ENCODE measurements at regions not wholly inside any gene's neighbourhood (a gene's known extent, or its start where the extent isn't known, plus 50 kb on each side); places are given as distances from the start of the nearest gene placed in this dataset.

DNA sequence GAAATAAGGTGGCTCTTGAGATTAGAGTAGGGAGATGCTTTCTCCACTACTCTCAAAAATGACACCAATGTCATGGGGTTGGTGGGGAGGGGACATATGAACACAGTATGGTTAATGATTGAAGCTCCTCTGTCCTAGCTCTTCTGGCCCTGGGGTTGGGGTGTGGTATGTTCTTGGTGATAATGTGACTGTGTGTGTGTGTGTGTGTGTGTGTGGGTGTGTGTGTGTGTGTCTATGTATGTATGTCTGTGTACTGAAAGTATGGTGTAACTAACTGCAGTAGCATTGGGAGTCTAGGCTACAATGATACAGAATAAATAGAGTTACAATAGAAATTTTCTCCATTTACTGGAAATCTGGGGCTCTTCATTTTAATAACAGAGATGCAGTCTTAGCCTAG, 121.0 kb upstream of the CD180 start:
- DNase-seq, result no peak
- no peak overlapping the region for H3K27ac Mint-ChIP-seq
- H3K9me3 Mint-ChIP-seq, result peaks cover 0 to 3% (median 0%) of the 10 kb centered on the region in 11 donors
- H3K4me3 Mint-ChIP-seq, result no peak overlapping the region
- Histone ChIP-seq H3K4me1 (ENCODE audit: control insufficient read depth in 2 of 2, insufficient read depth in 2 of 2, low read length in 2 of 2) (no peaks in the 10 kb centered on the region), H3K36me3 (ENCODE audit: control insufficient read depth in 2 of 3, insufficient read depth in 3 of 3, low read length in 3 of 3) (no peaks in the 10 kb centered on the region), H3K4me3 (ENCODE audit: low read length) (no peak overlapping the region), H3K9me3 (ENCODE audit: control insufficient read depth in 2 of 3, low read length in 3 of 3) (no peaks in the 10 kb centered on the region), H3K27me3 (ENCODE audit: control insufficient read depth in 2 of 2, insufficient read depth in 2 of 2, low read length in 2 of 2) (no peaks in the 10 kb centered on the region), H3K27ac (ENCODE audit: low read depth, low read length) (no peak overlapping the region)
- CTCF ChIA-PET, result no interaction called here
- no peak for ATAC-seq
- intact Hi-C loops (cut with micrococcal nuclease), result no loop called here
- H3K27me3 Mint-ChIP-seq, result no peaks in the 10 kb centered on the region
- POLR2A ChIA-PET, result no interaction called here
- H3K4me1 Mint-ChIP-seq, result peaks cover 0 to 5% (median 0%) of the 10 kb centered on the region in 7 donors
- H3K36me3 Mint-ChIP-seq, result peaks cover 0 to 3% (median 0%) of the 10 kb centered on the region in 5 donors

DNA sequence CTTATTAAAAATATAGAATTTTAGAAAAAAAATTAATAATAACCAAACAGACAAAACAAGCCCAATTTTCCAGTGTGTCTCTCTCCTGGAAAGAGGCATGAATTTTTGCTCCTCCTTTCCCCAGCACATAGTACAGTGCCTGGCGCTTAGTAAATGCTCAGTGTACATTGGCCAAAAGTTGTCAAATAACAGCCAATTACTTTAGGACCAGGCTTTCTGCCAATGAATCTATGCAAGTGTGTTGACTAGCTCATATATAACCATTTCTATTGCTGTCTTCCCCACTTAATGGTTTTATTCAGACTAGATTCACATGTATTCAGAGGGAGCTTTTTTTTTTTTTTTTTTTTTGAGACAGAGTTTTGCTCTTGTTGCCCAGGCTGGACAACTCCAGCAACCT, 120.1 kb upstream of the CD180 start:
- intact Hi-C loops (cut with micrococcal nuclease), result no loop called here
- Histone ChIP-seq H3K27ac (ENCODE audit: low read depth, low read length) (no peak overlapping the region), H3K36me3 (ENCODE audit: control insufficient read depth in 2 of 3, insufficient read depth in 3 of 3, low read length in 3 of 3) (no peaks in the 10 kb centered on the region), H3K9me3 (ENCODE audit: control insufficient read depth in 2 of 3, low read length in 3 of 3) (no peaks in the 10 kb centered on the region), H3K4me1 (ENCODE audit: control insufficient read depth in 2 of 2, insufficient read depth in 2 of 2, low read length in 2 of 2) (no peaks in the 10 kb centered on the region), H3K27me3 (ENCODE audit: control insufficient read depth in 2 of 2, insufficient read depth in 2 of 2, low read length in 2 of 2) (no peaks in the 10 kb centered on the region), H3K4me3 (ENCODE audit: low read length) (no peak overlapping the region)
- DNase-seq (no peak), ATAC-seq (no peak)
- peaks cover 0 to 3% (median 0%) of the 10 kb centered on the region in 5 donors for H3K36me3 Mint-ChIP-seq
- ChIA-PET CTCF (interaction anchor here (0.5 kb wide), 1 partner anchor 479 kb away, joined by 3 read pairs; no protein-coding TSS in a partner anchor), POLR2A (no interaction called here)
- peaks cover 0 to 3% (median 0%) of the 10 kb centered on the region in 11 donors for H3K9me3 Mint-ChIP-seq
- H3K4me1 Mint-ChIP-seq, result peaks cover 0 to 5% (median 0%) of the 10 kb centered on the region in 7 donors
- no peaks in the 10 kb centered on the region for H3K27me3 Mint-ChIP-seq
- no peak overlapping the region for H3K27ac Mint-ChIP-seq
- no peak overlapping the region for H3K4me3 Mint-ChIP-seq

DNA sequence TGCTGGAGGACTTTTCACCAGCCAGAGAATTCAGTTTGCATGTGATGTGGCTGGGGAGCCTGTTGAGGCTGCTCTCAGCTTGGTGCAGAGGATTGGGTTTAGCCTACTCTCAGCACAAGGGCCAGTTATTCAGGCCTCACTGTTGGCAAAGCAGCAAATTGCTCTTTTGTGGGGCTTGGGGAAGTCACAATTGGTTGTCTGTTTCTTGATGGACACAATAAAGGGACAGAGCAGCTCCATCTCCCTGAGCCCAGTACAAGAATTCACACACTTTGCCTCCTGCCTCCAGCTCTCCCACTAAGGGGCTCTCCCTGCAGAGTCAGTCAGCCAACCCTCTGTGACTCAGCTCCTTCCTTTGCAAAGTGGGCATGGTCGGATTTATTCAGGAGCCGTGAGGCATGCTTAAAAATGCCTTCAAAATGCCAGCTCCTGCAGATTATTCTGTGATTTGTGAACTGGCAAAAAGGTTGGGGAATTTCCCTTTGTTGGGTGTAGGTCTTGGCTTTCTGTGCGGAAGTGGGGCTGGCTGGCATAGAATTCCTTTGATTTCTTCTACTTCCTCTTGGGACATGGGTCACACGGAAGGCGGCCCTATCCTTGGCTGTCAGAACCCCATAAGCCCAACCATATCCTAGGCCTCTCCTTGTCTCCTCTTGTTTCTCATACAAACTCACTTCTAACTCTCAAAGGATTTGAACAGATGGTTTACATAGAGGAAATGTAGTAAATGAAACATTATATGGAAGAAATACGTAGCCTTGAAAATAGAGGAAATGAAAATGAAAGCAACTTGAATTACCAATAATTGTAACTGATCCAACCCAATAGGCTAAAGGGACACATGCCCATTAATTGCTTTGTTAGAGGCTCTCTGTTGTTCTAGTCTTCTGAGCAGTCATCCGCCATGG, 118.7 kb upstream of the CD180 start:
- peaks cover 0 to 2% (median 0%) of the 10 kb centered on the region in 11 donors for H3K9me3 Mint-ChIP-seq
- no peak overlapping the region for H3K4me3 ChIP-seq (ENCODE audit: low read length)
- H3K27ac ChIP-seq (ENCODE audit: low read depth, low read length), result no peak overlapping the region
- peaks cover 0 to 5% (median 0%) of the 10 kb centered on the region in 7 donors for H3K4me1 Mint-ChIP-seq
- intact Hi-C loops (cut with micrococcal nuclease), result no loop called here
- ChIA-PET CTCF (interaction anchor here (0.6 to 1.1 kb wide), 2 partner anchors 10 to 893 kb away, joined by 3 read pairs; no protein-coding TSS in a partner anchor), POLR2A (no interaction called here)
- ATAC-seq, result no peak
- peaks cover 0 to 3% (median 0%) of the 10 kb centered on the region in 5 donors for H3K36me3 Mint-ChIP-seq
- H3K27ac Mint-ChIP-seq, result no peak overlapping the region
- no peaks in the 10 kb centered on the region for H3K9me3 ChIP-seq (ENCODE audit: control insufficient read depth in 2 of 3, low read length in 3 of 3)
- DNase-seq, result no peak
- H3K36me3 ChIP-seq (ENCODE audit: control insufficient read depth in 2 of 3, insufficient read depth in 3 of 3, low read length in 3 of 3), result no peaks in the 10 kb centered on the region
- H3K4me3 Mint-ChIP-seq, result no peak overlapping the region
- no peaks in the 10 kb centered on the region for H3K27me3 ChIP-seq (ENCODE audit: control insufficient read depth in 2 of 2, insufficient read depth in 2 of 2, low read length in 2 of 2)
- no peaks in the 10 kb centered on the region for H3K4me1 ChIP-seq (ENCODE audit: control insufficient read depth in 2 of 2, insufficient read depth in 2 of 2, low read length in 2 of 2)
- no peaks in the 10 kb centered on the region for H3K27me3 Mint-ChIP-seq

DNA sequence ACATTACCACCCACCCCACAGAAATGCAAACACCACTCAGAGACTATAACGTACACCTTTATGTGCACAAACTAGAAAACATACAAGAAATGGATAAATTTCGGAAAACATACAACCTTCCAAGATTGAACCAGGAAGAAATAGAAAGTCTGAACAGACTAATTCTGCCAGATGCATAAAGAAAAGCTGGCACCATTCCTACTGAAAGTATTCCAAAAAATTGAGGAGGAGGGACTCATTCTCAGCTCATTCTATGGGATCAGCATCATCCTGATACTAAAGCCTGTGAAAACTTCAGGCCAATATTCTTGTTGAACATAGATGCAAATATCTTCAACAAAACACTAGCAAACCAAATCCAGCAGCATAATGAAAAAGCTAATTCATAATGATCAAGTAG, 115.1 kb upstream of the CD180 start:
- no peaks in the 10 kb centered on the region for H3K27me3 Mint-ChIP-seq
- intact Hi-C loops (cut with micrococcal nuclease), result no loop called here
- CTCF ChIA-PET, result no interaction called here
- ATAC-seq (no peak), DNase-seq (no peak)
- POLR2A ChIA-PET, result no interaction called here
- Histone ChIP-seq H3K4me1 (ENCODE audit: control insufficient read depth in 2 of 2, insufficient read depth in 2 of 2, low read length in 2 of 2) (no peaks in the 10 kb centered on the region), H3K36me3 (ENCODE audit: control insufficient read depth in 2 of 3, insufficient read depth in 3 of 3, low read length in 3 of 3) (no peaks in the 10 kb centered on the region), H3K27me3 (ENCODE audit: control insufficient read depth in 2 of 2, insufficient read depth in 2 of 2, low read length in 2 of 2) (no peaks in the 10 kb centered on the region), H3K27ac (ENCODE audit: low read depth, low read length) (no peak overlapping the region), H3K9me3 (ENCODE audit: control insufficient read depth in 2 of 3, low read length in 3 of 3) (no peaks in the 10 kb centered on the region), H3K4me3 (ENCODE audit: low read length) (no peak overlapping the region)
- H3K9me3 Mint-ChIP-seq, result peaks cover 0 to 5% (median 0%) of the 10 kb centered on the region in 11 donors
- H3K4me3 Mint-ChIP-seq, result no peak overlapping the region
- H3K36me3 Mint-ChIP-seq, result peaks cover 0 to 3% (median 0%) of the 10 kb centered on the region in 5 donors
- H3K4me1 Mint-ChIP-seq, result peaks cover 3 to 15% (median 13%) of the 10 kb centered on the region in 7 donors
- no peak overlapping the region for H3K27ac Mint-ChIP-seq

DNA sequence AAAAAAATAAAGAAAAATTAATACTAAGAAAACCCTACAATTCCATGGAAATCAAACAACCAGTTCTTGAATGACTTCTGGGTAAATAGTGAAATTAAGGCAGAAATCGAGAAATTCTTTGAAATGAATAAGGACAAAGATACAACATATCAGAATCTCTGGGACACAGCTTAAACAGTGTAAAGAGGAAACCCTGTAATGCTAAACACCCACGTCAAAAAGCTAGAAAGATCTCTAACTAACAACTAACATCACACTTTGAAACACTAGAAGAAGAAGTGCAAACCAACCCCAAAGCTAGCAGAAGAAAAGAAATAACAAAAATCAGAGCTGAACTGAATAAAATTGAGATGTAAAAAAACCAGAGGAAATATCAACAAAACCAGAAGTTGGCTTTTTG, 114.6 kb upstream of the CD180 start:
- H3K4me1 Mint-ChIP-seq, result peaks cover 3 to 20% (median 18%) of the 10 kb centered on the region in 7 donors
- H3K27ac ChIP-seq (ENCODE audit: low read depth, low read length), result no peak overlapping the region
- no peaks in the 10 kb centered on the region for H3K27me3 Mint-ChIP-seq
- no peak overlapping the region for H3K4me3 ChIP-seq (ENCODE audit: low read length)
- DNase-seq (no peak), ATAC-seq (no peak)
- POLR2A ChIA-PET, result no interaction called here
- intact Hi-C loops (cut with micrococcal nuclease), result no loop called here
- CTCF ChIA-PET, result no interaction called here
- H3K27ac Mint-ChIP-seq, result no peak overlapping the region
- no peaks in the 10 kb centered on the region for H3K4me1 ChIP-seq (ENCODE audit: control insufficient read depth in 2 of 2, insufficient read depth in 2 of 2, low read length in 2 of 2)
- no peaks in the 10 kb centered on the region for H3K9me3 ChIP-seq (ENCODE audit: control insufficient read depth in 2 of 3, low read length in 3 of 3)
- H3K9me3 Mint-ChIP-seq, result peaks cover 0 to 5% (median 0%) of the 10 kb centered on the region in 11 donors
- H3K4me3 Mint-ChIP-seq, result no peak overlapping the region
- no peaks in the 10 kb centered on the region for H3K36me3 ChIP-seq (ENCODE audit: control insufficient read depth in 2 of 3, insufficient read depth in 3 of 3, low read length in 3 of 3)
- H3K27me3 ChIP-seq (ENCODE audit: control insufficient read depth in 2 of 2, insufficient read depth in 2 of 2, low read length in 2 of 2), result no peaks in the 10 kb centered on the region
- peaks cover 0 to 3% (median 0%) of the 10 kb centered on the region in 5 donors for H3K36me3 Mint-ChIP-seq

DNA sequence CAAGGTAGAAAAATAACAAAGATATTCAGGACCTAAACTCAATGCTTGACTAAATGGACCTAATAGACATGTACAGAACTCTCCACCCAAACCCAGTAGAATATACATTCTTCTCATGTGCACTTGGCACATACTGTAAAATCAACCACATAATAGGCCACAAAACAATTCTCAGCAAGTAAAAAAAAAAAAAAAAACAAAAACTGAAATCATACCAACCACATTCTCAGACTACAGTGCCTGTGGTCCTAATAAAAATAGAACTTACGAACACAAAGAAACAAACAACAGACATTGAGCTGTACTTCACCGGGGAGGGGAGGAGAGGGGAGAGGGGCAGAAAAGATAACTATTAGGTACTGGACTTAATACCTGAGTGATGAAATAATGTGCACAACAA, 114.1 kb upstream of the CD180 start:
- Histone ChIP-seq H3K36me3 (ENCODE audit: control insufficient read depth in 2 of 3, insufficient read depth in 3 of 3, low read length in 3 of 3) (no peaks in the 10 kb centered on the region), H3K27me3 (ENCODE audit: control insufficient read depth in 2 of 2, insufficient read depth in 2 of 2, low read length in 2 of 2) (no peaks in the 10 kb centered on the region), H3K9me3 (ENCODE audit: control insufficient read depth in 2 of 3, low read length in 3 of 3) (no peaks in the 10 kb centered on the region), H3K4me3 (ENCODE audit: low read length) (no peak overlapping the region), H3K4me1 (ENCODE audit: control insufficient read depth in 2 of 2, insufficient read depth in 2 of 2, low read length in 2 of 2) (no peaks in the 10 kb centered on the region), H3K27ac (ENCODE audit: low read depth, low read length) (no peak overlapping the region)
- no peak for DNase-seq
- H3K9me3 Mint-ChIP-seq, result peaks cover 0 to 5% (median 0%) of the 10 kb centered on the region in 11 donors
- H3K36me3 Mint-ChIP-seq, result peaks cover 0 to 3% (median 0%) of the 10 kb centered on the region in 5 donors
- H3K4me3 Mint-ChIP-seq, result no peak overlapping the region
- ATAC-seq, result no peak
- no peak overlapping the region for H3K27ac Mint-ChIP-seq
- ChIA-PET POLR2A (no interaction called here), CTCF (no interaction called here)
- peaks cover 3 to 23% (median 20%) of the 10 kb centered on the region in 7 donors for H3K4me1 Mint-ChIP-seq
- intact Hi-C loops (cut with micrococcal nuclease), result no loop called here
- H3K27me3 Mint-ChIP-seq, result no peaks in the 10 kb centered on the region

DNA sequence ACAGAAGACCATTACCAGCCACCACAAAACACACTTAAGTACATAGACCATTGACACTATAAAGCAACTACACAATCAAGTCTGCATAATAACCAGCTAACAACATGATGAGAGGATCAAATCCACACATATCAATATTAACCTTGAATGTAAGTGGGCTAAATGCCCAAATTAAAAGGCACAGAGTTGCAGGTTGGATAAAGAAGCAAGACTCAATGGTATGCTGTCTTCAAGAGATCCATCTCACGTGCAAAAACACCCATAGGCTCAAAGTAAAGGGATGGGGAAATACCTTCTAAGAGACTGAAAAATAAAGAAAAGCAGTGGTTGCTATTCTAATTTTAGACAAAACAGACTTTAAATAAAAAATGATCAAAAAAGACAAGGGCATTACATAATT, 113.6 kb upstream of the CD180 start:
- Histone ChIP-seq H3K36me3 (ENCODE audit: control insufficient read depth in 2 of 3, insufficient read depth in 3 of 3, low read length in 3 of 3) (no peaks in the 10 kb centered on the region), H3K9me3 (ENCODE audit: control insufficient read depth in 2 of 3, low read length in 3 of 3) (no peaks in the 10 kb centered on the region), H3K27ac (ENCODE audit: low read depth, low read length) (no peak overlapping the region), H3K27me3 (ENCODE audit: control insufficient read depth in 2 of 2, insufficient read depth in 2 of 2, low read length in 2 of 2) (no peaks in the 10 kb centered on the region), H3K4me3 (ENCODE audit: low read length) (no peak overlapping the region), H3K4me1 (ENCODE audit: control insufficient read depth in 2 of 2, insufficient read depth in 2 of 2, low read length in 2 of 2) (no peaks in the 10 kb centered on the region)
- Mint-ChIP-seq H3K4me1 (peaks cover 3 to 23% (median 18%) of the 10 kb centered on the region in 7 donors), H3K27ac (no peak overlapping the region), H3K36me3 (peaks cover 0 to 3% (median 0%) of the 10 kb centered on the region in 5 donors), H3K27me3 (no peaks in the 10 kb centered on the region), H3K4me3 (no peak overlapping the region), H3K9me3 (peaks cover 0 to 5% (median 0%) of the 10 kb centered on the region in 11 donors)
- ChIA-PET CTCF (no interaction called here), POLR2A (no interaction called here)
- ATAC-seq (no peak), DNase-seq (no peak)
- intact Hi-C loops (cut with micrococcal nuclease), result no loop called here
